ENCODE measurements at regions not wholly inside any gene's neighbourhood (a gene's known extent, or its start where the extent isn't known, plus 50 kb on each side); places are given as distances from the start of the nearest gene placed in this dataset.

- WGBS, 2 donors: 91 to 97% methylated on average over 4 of the region's 4 CpGs
- DNase-seq (ENCODE audit: low spot score in 2 of 2): no peak
- no peak for TF ChIP-seq POLR2A (IDR thresholded peaks at IDR 0.05)
- TF ChIP-seq CTCF (IDR thresholded peaks at IDR 0.05): no peak
- intact Hi-C loops (cut with DNase I; ENCODE audit: low total_unique reads): no loop called here
- no peak overlapping the region for H3K4me3 ChIP-seq (ENCODE audit: low read depth, poor library complexity, severe bottlenecking)
Observed at GRCh38 chr20:19938421-19939090, 78.6 kb upstream of the NAA20 start.

GRCh38 chr20:19940988-19941460 lies 76.1 kb upstream of the NAA20 start:
- intact Hi-C loops (cut with DNase I; ENCODE audit: low total_unique reads): no loop called here
- 76 to 79% methylated on average over 4 of the region's 4 CpGs for WGBS, 2 donors
- TF ChIP-seq CTCF (IDR thresholded peaks at IDR 0.05) (no peak), POLR2A (IDR thresholded peaks at IDR 0.05) (no peak)
- DNase-seq (ENCODE audit: low spot score in 2 of 2): no peak
- H3K4me3 ChIP-seq (ENCODE audit: low read depth, poor library complexity, severe bottlenecking): no peak overlapping the region

GRCh38 chr20:19942611-19943010 lies 74.6 kb upstream of the NAA20 start:
- H3K4me3 ChIP-seq (ENCODE audit: low read depth, poor library complexity, severe bottlenecking): no peak overlapping the region
- no peak for DNase-seq (ENCODE audit: low spot score in 2 of 2)
- WGBS, 2 donors: 83 to 90% methylated on average over 1 of the region's 1 CpG
- intact Hi-C loops (cut with DNase I; ENCODE audit: low total_unique reads): no loop called here
- no peak for TF ChIP-seq POLR2A (IDR thresholded peaks at IDR 0.05)
- TF ChIP-seq CTCF (IDR thresholded peaks at IDR 0.05): no peak

- TF ChIP-seq CTCF (IDR thresholded peaks at IDR 0.05) (no peak), POLR2A (IDR thresholded peaks at IDR 0.05) (no peak)
- intact Hi-C loops (cut with DNase I; ENCODE audit: low total_unique reads): no loop called here
- DNase-seq (ENCODE audit: low spot score in 2 of 2): peak in 1 of 2 donors; percentile 44
- no peak overlapping the region for H3K4me3 ChIP-seq (ENCODE audit: low read depth, poor library complexity, severe bottlenecking)
- WGBS, 2 donors: 41% methylated on average over 7 of the region's 7 CpGs
Observed at GRCh38 chr20:19943061-19943521, 74.1 kb upstream of the NAA20 start.

- no peak for TF ChIP-seq CTCF (IDR thresholded peaks at IDR 0.05)
- TF ChIP-seq POLR2A (IDR thresholded peaks at IDR 0.05): no peak
- WGBS, 2 donors: 54 to 79% methylated on average over 4 of the region's 4 CpGs
- intact Hi-C loops (cut with DNase I; ENCODE audit: low total_unique reads): no loop called here
Observed at GRCh38 chr20:19944772-19945459, 72.2 kb upstream of the NAA20 start.

More at GRCh38 chr20:19944772-19945459, 72.2 kb upstream of the NAA20 start:
- DNase-seq (ENCODE audit: low spot score in 2 of 2): no peak
- H3K4me3 ChIP-seq (ENCODE audit: low read depth, poor library complexity, severe bottlenecking): no peak overlapping the region
